NCI-H524 (cell line): ENCODE measurements at regions not wholly inside any gene's neighbourhood (a gene's known extent, or its start where the extent isn't known, plus 50 kb on each side); places are given as distances from the start of the nearest gene placed in this dataset.
"Not testable (repeated sequence)": the region's sequence is repeated elsewhere in the genome, so short reads cannot be mapped to it uniquely, and the experiment has no call there.

Experiments used
- DNase-seq, 2 experiments: peaks; one replicate each; lab custom pipeline; 2025; lab: John Stamatoyannopoulos, UW

DNA sequence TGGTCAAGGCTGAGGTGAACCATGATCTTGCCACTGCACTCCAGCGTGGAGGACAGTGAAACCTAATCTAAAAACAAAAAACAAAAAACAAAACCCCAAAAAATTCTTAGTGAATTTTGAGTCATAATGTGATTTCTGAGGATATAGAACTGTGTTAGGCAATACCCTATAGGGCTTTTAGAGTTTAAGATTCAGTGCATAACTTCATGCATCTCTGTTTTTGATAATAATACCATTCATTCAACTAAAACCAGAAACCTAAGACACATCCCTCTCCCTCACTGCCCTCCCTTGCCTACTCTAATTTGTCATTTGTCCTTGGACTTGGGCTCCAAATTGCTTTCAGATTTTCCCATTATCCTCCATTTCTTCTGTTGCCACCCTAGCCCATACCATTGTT lies 405.7 kb upstream of the EDIL3 start:
- no peak for DNase-seq

GRCh38 chr5:84783003-84783402 lies 398.3 kb upstream of the EDIL3 start:
- no peak for DNase-seq

- no peak for DNase-seq
Measured at GRCh38 chr5:84779186-84779585, 394.5 kb upstream of the EDIL3 start.

DNA sequence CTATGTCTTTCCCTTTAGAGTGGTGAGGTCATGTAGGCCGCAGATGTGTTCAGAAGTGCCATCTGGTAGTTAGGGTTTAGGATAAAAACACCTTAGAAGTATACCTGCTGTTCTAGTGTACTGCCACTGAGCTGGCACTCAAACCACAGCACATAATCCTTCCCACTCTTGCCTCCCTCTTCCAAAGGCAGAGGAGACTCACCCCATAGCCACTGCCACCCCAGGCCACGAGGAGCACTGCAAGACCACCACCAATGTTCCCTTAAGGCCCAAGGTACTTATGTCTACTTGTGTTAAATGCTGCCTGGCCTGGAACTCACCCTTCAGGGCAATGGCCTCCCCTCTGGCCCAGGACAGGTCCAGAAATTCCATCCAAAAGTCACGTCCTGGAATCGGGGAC lies 379.5 kb upstream of the EDIL3 start:
- DNase-seq: peak; percentile 73 to 86

DNA sequence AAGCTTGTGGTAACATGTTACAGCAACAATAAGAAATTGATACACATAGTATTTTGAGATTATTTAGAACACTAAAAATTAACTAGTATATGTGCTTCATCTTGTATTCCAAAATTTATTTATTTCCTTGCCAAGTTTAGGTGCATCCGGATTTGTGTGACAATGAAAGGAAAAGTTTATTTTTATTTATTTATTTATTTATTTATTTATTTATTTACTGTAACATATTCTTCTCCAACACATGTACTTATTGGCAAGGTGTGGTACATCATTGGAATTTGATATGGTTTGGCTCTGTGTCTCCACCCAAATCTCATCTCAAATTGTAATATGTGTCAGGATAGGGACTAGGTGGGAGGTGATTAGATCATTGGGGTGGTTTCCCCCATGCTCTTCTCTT lies 373.3 kb upstream of the EDIL3 start:
- no peak for DNase-seq

- no peak for DNase-seq
Measured at GRCh38 chr5:84752780-84753179, 368.1 kb upstream of the EDIL3 start.

DNA sequence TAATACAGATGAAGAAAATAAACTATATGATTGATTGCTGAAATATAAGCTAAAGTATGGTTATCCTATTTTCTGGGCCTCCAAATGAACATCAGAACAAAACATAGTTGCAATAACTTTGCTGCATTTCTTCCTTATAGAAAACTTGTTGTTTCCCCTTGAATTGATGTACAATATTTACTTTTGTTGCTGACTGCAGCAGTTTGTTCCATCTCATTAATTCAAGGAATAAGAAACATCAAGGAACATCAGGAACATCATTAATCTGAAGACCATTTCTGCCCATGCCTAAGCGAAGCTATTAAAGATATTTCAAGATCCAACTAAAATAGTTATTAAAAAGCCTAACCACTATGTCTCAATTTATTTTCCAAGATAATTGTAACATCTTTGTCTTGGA lies 363.6 kb upstream of the EDIL3 start:
- no peak for DNase-seq

GRCh38 chr5:84746280-84746679 lies 361.6 kb upstream of the EDIL3 start:
- DNase-seq: not testable (repeated sequence)

- DNase-seq: no peak
Measured at GRCh38 chr5:84741056-84741455, 356.4 kb upstream of the EDIL3 start.

DNA sequence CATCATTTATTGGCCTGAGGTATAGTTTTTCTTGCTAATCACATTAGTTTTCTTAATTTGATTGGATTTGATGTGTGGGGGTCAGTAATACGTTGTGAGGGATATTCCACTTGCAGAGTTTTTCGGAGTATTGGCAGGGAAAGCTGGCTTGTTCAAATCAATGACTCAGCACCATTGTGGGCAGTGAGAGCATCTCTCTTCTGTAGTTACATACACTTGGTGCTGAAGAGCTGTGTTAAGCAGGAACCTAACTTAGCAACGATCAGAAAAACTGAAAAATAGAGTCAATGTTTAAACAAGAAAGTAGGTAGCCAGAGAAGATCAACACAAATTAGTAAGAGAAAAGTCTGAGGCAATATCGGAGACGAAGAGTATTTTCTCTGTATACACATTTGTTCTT lies 344.6 kb upstream of the EDIL3 start:
- DNase-seq: no peak

- DNase-seq: no peak
Measured at GRCh38 chr5:84727708-84728107, 343.0 kb upstream of the EDIL3 start.

- DNase-seq: no peak
Measured at GRCh38 chr5:84725946-84726570, 341.4 kb upstream of the EDIL3 start.

DNA sequence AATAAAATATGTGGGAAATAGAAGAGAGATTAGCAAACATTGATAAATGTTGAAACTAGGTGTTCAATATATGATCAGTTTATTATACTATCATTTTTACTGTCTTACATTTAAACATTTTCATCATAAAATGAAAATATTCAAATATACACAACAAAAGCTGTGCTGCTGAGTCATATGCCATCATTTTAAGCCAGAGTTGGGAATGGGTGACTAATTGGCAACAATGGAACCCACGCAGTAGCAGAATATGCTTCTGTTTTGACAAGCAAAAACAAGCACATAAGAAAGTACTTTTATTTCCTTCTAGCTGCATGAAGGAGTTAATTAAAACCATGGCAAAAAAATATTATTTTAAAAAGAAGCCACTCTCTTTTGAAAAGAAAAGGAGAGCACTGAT lies 340.0 kb upstream of the EDIL3 start:
- no peak for DNase-seq

GRCh38 chr5:84724181-84724580 lies 339.5 kb upstream of the EDIL3 start:
- no peak for DNase-seq

DNA sequence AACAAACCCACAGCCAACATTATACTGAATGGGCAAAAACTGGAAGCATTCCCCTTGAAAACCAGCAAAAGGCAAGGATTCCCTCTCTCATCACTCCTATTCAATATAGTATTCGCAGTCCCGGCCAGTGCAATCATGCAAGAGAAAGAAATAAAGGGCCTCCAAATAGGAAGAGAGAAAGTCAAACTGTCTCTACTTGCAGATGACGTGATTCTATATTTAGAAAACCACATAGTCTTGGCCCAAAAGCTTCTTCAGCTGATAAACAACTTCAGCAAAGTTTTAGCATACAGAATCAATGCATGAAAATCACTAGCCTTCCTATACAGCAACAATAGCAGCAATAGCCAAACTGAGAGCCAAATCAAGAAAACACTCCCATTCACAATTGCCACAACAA lies 333.7 kb upstream of the EDIL3 start:
- DNase-seq: no peak

- no peak for DNase-seq
Measured at GRCh38 chr5:84715686-84716085, 331.0 kb upstream of the EDIL3 start.

GRCh38 chr5:84715091-84715490 lies 330.4 kb upstream of the EDIL3 start:
- no peak for DNase-seq

DNA sequence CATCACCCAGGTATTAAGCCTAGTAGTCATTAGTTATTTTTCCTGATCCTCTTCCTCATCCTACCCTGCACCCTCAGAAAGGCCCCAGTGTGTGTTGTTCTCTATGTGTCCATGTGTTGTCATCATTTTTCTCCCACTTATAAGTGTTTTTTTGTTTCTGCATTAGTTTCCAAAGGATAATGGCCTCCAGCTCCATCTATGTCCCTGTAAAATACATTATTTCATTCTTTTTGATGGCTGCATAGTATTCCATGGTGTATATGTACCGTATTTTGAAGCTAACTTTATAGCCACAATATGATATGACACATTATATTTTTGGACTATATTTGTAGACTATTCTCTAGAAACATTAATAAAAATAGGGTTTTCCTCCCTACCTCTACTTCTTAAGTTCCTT lies 324.4 kb upstream of the EDIL3 start:
- no peak for DNase-seq

DNA sequence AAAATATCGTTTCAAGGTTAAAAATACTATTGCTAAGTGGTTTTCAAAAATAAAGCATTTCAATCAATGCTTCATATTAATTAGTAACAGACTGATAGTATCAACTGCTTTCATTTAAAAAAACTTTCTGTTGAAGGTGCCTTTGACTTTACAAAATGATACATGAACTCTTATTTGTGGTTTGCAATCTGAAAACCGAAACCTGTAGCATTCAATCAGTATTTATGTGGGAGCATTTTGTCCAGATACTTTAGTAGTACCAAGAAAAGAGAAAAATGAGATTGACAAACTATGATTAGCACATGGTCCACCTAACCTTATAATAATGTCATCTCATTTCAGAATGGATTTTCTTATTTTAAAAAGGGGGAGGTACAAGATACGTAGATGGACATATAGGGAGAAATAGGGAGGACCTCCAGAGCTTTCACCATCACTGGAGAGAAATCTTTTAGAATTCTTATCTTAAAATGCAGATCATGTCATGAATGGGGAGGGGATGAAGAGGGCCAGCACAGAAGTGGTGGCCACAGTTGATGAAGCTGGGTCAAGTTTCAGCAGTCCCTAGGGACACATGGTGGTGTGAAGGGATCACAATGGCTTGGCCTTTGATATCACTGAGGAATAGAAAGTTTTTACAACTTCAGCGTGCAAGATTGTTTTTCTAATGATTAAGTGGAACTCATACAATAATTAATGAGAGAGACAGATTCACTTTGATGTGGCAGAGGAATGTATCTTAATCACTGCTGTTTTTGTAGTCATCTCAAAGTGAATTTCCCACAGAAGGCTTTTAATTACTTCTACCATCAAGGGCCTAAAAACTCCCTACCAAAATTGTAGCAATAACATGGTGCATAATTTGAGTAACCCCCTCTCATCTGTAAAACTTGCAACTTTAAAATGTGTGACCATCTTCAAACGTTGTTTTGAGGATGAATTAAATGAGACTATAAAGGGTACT lies 322.3 kb upstream of the EDIL3 start:
- no peak for DNase-seq

DNA sequence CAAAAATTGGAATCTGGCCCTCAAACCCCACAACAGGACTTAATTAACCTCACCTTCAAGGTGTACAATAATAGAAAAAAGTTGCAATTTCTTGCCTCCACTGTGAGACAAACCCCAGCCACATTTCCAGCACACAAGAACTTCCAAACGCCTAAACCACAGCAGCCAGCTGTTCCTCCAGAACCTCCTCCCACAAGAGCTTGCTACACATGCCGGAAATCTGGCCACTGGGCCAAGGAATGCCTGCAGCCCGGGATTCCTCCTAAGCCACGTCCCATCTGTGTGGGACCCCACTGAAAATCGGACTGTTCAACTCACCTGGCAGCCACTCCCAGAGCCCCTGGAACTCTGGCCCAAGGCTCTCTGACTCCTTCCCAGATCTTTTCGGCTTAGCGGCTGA lies 315.9 kb upstream of the EDIL3 start:
- DNase-seq: not testable (repeated sequence)

DNA sequence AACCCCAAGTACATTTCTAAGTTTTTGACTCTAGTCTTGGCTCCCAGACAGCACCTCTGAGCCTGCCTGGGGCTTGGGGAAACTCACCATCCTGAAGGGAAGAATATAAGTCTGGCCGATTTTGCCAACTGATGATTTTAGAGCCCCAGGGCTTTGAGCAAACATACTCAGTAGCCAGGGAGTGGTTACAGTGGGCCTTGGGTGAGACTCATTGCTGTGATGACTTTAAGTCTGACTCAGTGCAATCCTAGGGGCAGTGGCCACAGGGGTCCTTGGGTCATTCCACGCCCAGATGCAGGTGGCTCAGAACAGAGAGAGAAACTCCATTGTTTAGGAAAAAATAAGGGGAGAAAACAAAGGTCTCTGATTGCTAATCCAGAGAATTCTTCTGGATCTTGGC lies 312.0 kb upstream of the EDIL3 start:
- no peak for DNase-seq

- DNase-seq: no peak
Measured at GRCh38 chr5:84695330-84695729, 310.6 kb upstream of the EDIL3 start.

DNA sequence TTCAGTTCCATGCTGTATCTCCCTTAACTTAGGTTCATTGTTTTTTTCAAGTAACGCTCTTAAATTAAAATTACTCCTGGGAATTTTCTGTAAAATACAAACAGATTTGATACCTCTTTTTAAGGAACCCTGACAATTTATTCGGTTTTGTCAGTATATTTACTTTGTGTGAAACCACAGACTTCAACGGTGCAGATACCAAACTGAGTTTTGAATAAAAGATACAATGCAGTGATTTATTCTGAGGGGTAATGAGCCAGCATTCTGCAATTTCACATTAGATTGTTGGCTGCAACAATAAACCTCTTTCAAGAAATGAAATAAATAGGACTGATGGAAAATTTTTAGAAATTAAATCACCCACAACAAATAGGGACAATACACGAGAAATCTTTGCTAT lies 308.6 kb upstream of the EDIL3 start:
- no peak for DNase-seq

- DNase-seq: peak; percentile 6 to 43
Measured at GRCh38 chr5:84688566-84688965, 303.9 kb upstream of the EDIL3 start.
